AG09319 (cell line): ENCODE measurements at regions not wholly inside any gene's neighbourhood (a gene's known extent, or its start where the extent isn't known, plus 50 kb on each side); places are given as distances from the start of the nearest gene placed in this dataset.

Source experiments
- DNase-seq: peaks from one replicate; pipeline ENCODE4 v3.0.0-alpha.2; 2010; ENCODE audit warnings: low read depth; ENCODE audit errors: extremely low read depth
- TF ChIP-seq, protein P1 (sequence below): IDR thresholded peaks from 2 replicates; pipeline ENCODE4 v1.5.1; 2011; ENCODE audit warnings: low read depth, mild to moderate bottlenecking, inconsistent platforms, low read length, moderate library complexity

DNA sequence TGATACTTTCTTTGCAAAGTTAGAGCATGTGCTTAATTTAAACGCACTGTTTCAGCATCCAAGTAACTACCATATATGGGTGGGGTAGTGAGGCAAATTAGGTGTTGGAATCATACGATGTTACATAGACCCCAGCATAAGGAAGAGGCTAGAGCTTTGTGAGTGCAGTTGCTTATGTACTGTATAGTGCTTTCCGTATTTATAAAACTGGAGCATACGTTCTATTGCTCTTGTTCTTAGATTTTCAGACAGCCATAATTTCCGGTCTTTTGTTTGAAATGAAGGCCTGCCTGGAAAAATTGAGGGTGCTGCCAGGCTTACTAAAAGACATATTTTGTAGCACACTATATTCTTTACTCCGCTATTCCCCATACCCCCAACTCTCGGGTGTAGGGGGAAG, 335.7 kb downstream of the FOXG1 start:
- no peak for DNase-seq
- TF ChIP-seq, protein P1, sequence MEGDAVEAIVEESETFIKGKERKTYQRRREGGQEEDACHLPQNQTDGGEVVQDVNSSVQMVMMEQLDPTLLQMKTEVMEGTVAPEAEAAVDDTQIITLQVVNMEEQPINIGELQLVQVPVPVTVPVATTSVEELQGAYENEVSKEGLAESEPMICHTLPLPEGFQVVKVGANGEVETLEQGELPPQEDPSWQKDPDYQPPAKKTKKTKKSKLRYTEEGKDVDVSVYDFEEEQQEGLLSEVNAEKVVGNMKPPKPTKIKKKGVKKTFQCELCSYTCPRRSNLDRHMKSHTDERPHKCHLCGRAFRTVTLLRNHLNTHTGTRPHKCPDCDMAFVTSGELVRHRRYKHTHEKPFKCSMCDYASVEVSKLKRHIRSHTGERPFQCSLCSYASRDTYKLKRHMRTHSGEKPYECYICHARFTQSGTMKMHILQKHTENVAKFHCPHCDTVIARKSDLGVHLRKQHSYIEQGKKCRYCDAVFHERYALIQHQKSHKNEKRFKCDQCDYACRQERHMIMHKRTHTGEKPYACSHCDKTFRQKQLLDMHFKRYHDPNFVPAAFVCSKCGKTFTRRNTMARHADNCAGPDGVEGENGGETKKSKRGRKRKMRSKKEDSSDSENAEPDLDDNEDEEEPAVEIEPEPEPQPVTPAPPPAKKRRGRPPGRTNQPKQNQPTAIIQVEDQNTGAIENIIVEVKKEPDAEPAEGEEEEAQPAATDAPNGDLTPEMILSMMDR = no peak

DNA sequence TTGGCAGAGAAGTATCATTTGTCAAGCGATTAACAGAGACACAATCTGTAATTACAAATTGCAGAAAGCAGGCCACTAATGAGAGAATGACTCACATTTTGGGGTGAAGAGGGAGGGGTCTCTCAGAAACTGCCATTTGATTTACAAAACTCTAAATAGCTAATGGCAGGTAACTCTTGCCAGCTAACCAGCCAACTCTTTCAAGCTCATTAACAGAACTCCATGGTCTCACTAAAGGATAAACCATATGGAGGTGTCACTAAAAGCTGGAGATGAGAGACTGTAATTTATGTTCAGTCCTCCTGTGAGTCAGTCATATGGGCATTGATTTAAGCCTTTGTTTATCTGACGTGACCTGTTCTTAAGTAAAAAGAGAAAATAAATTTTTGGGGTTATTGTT, 336.4 kb downstream of the FOXG1 start:
- TF ChIP-seq, protein P1 = no peak
- no peak for DNase-seq

DNA sequence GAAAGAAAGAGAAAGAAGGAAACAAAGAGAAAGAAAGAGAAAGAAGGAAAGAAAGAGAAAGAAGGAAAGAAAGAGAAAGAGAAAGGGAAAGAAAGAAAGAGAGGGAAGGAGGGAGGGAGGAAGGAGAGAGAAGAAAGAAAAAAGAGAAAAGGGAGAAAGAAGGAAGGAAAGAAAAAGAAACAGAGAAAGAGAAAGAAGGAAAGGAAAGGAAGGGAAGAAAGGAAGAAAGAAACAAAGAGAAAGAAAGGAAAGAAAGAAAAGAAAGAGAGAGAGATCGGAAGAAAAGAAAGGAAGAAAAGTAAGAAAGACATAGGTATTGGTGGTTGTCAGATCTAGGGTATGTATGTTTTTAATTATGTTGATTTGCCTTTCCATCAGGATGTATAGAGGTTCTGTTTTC, 342.3 kb downstream of the FOXG1 start:
- no peak for DNase-seq

DNA sequence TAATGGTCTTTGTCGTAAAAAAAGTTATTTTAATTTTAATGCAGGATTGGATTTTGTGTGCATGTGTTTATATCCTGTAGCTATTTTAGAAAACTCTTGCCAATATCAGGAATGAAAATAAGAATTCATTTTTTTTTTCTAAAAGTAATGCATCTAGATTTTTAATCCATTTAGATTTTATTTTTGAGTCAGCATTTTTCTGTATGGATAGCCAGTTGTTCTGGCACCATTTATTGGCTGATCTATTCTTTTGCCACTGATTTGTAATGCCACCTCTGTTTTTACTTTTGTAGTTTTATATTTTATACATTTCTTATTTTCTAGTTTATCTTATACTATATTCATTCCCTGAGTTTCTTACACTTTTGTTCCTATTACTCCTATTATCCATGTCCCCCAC, 343.0 kb downstream of the FOXG1 start:
- DNase-seq = no peak
- TF ChIP-seq, protein P1 = no peak

More for the DNA sequence above, 342.3 kb downstream of the FOXG1 start:
- TF ChIP-seq, protein P1 = no peak

DNA sequence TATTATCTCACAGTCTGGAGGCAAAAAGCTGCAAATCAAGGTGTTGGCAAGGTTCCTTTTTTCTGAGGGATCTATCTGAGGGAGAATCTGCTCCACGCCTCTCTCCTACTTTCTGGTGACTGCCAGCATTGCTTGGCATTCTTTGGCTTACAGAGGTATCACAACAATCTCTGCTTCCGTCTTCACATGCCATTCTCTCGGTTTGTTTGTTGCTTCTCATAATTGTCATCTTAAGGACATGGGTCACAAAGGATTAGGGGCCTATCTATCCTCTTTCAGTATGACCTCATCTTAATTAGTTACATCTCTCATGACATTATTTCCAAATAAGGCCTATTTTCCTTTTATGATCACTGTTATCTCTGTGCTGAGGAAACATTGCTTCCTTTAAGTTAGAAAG, 345.0 kb downstream of the FOXG1 start:
- TF ChIP-seq, protein P1 = no peak
- no peak for DNase-seq

DNA sequence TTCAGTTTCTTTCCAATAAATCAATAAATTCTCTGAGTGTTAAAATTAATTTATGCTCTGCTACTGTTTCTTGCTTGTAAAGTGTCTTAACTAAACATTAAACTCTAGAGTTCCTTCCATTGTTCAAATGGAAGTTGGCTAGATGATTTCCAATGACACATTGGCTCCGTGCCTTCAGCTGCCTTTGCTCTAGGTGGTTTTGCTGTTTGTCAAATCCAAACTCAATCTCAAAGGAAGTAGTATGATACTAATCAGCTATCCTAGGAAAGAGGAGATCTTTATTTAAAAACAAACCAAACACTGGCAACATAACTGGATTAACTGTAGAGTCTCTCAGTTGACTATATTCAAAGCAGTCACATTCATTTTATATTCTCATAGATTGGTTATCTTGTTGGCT, 356.4 kb downstream of the FOXG1 start:
- TF ChIP-seq, protein P1 = no peak
- DNase-seq = no peak

DNA sequence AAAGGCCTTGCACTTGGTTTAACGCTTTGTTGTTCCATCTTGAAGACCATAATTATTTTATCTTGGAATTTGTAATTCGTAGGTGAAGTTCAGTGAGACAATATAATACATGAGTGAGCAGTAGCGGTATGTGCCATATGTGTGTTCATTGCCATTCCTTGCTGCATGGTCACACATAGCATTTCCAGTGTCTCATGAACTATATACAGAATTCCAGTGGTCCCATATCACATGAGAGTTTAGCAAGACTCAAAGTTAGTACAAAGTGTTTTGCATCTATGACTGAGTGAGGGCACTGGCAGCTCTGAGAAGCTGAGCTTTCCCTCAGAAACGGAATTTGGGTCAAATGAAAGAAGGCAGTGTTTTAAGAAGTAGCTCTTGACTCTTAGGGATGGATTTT, 359.8 kb downstream of the FOXG1 start:
- DNase-seq = no peak
- TF ChIP-seq, protein P1 = no peak
